Body of pancreas (tissue), 4 donors: ENCODE measurements at regions not wholly inside any gene's neighbourhood (a gene's known extent, or its start where the extent isn't known, plus 50 kb on each side); places are given as distances from the start of the nearest gene placed in this dataset.

Experiments used
- ATAC-seq: fragments of 150-250 bp; one replicate; pipeline ENCODE4 v1.9.1; 2016
- DNase-seq, 4 donors: peaks; one replicate each; pipeline ENCODE4 v3.0.0-alpha.2; 2019
- H3K27ac ChIP-seq, 4 donors: fragments of 200-600 bp; sonication (generic); 1 replicate in 3 of 4; 2 replicates in 1 of 4; pipeline versions ENCODE4 v1.5.1 to v1.6.1; 2016 to 2019; ENCODE audit warnings: mild to moderate bottlenecking in 1 of 4, mixed read lengths in 1 of 4, moderate library complexity in 1 of 4
- H3K27me3 ChIP-seq, 2 donors: fragments of 200-600 bp; sonication (generic); one replicate each; pipeline ENCODE4 v1.6.0; 2016; ENCODE audit warnings: mild to moderate bottlenecking in 1 of 2
- H3K36me3 ChIP-seq, 2 donors: fragments of 200-600 bp; sonication (generic); replicated peaks in 1 of 2; 2 replicates each; pipeline ENCODE4 v1.5.1; 2016; ENCODE audit warnings: low read depth in 2 of 2; ENCODE audit not compliant: insufficient read depth in 1 of 2
- H3K4me1 ChIP-seq: fragments of 200-600 bp; sonication (generic); one replicate; pipeline ENCODE4 v1.6.0; 2016
- H3K4me3 ChIP-seq, 2 donors: fragments of 200-600 bp; sonication (generic); 1 replicate in 1 of 2; 2 replicates in 1 of 2; pipeline ENCODE4 v1.5.1; 2016 to 2019
- H3K9me3 ChIP-seq, 3 donors: fragments of 200-600 bp; sonication (generic); 1 replicate in 2 of 3; 2 replicates in 1 of 3; pipeline ENCODE4 v1.5.1; 2016
- CTCF ChIP-seq, 7 experiments: fragments of 450-650 bp in 4 of 7; fragments of 200-600 bp in 3 of 7; sonication (generic) in 3 of 7; IDR thresholded peaks; one replicate each; pipeline ENCODE4 v1.5.1; 2016 to 2019; ENCODE audit warnings: antibody characterized with exemption in 7 of 7
- POLR2A ChIP-seq, 3 donors: fragments of 450-650 bp; IDR thresholded peaks; one replicate each; pipeline ENCODE4 v1.6.1; 2016; ENCODE audit warnings: antibody characterized with exemption in 3 of 3, mild to moderate bottlenecking in 2 of 3
- WGBS, 2 donors: methylation state at CpG; one replicate each; pipeline ENCODE4 v1.1.5; 2017; 5-methylcytosine and 5-hydroxymethylcytosine counted together
- intact Hi-C: fragments of 100-400 bp; cut with DNase I; formaldehyde crosslinking; loops from one replicate; pipeline ENCODE4 v1.15.1; 2023

- WGBS, 2 donors: 79 to 86% methylated on average over 1 of the region's 1 CpG
- Histone ChIP-seq H3K9me3 (no peaks in the 10 kb centered on the region), H3K27ac (no peak overlapping the region), H3K4me3 (no peak overlapping the region), H3K4me1 (no peaks in the 10 kb centered on the region), H3K27me3 (no peaks in the 10 kb centered on the region), H3K36me3 (no peaks in the 10 kb centered on the region)
- intact Hi-C loops: no loop called here
- TF ChIP-seq CTCF (IDR thresholded peaks at IDR 0.05) (no peak), POLR2A (IDR thresholded peaks at IDR 0.05) (no peak)
- DNase-seq (no peak), ATAC-seq (no peak)
These were observed 171.4 kb downstream of the NFKBIZ start for GRCh38 chr3:102020735-102021134.

GRCh38 chr3:102024270-102024904, 175.1 kb downstream of the NFKBIZ start:
- no peak for TF ChIP-seq POLR2A (IDR thresholded peaks at IDR 0.05)
- TF ChIP-seq CTCF (IDR thresholded peaks at IDR 0.05): no peak
- H3K27me3 ChIP-seq: no peaks in the 10 kb centered on the region
- no peaks in the 10 kb centered on the region for H3K9me3 ChIP-seq
- intact Hi-C loops: no loop called here
- no peak overlapping the region for H3K4me3 ChIP-seq
- H3K27ac ChIP-seq: no peak overlapping the region
- ATAC-seq (no peak), DNase-seq (no peak)
- H3K4me1 ChIP-seq: no peaks in the 10 kb centered on the region
- no peaks in the 10 kb centered on the region for H3K36me3 ChIP-seq

- no peaks in the 10 kb centered on the region for H3K36me3 ChIP-seq
- ATAC-seq (no peak), DNase-seq (no peak)
- H3K27me3 ChIP-seq: no peaks in the 10 kb centered on the region
- intact Hi-C loops: no loop called here
- H3K27ac ChIP-seq: no peak overlapping the region
- no peaks in the 10 kb centered on the region for H3K4me1 ChIP-seq
- no peaks in the 10 kb centered on the region for H3K9me3 ChIP-seq
- no peak for TF ChIP-seq CTCF (IDR thresholded peaks at IDR 0.05)
- no peak for TF ChIP-seq POLR2A (IDR thresholded peaks at IDR 0.05)
- WGBS, 2 donors: 64 to 84% methylated on average over 2 of the region's 2 CpGs
- no peak overlapping the region for H3K4me3 ChIP-seq
These were observed 176.4 kb downstream of the NFKBIZ start for GRCh38 chr3:102025606-102026270.

GRCh38 chr3:102026656-102027055, 177.3 kb downstream of the NFKBIZ start:
- TF ChIP-seq CTCF (IDR thresholded peaks at IDR 0.05) (no peak), POLR2A (IDR thresholded peaks at IDR 0.05) (no peak)
- WGBS, 2 donors: 67 to 71% methylated on average over 4 of the region's 4 CpGs
- ATAC-seq: no peak

GRCh38 chr3:102030661-102031060, 181.3 kb downstream of the NFKBIZ start:
- intact Hi-C loops: no loop called here
- no peaks in the 10 kb centered on the region for H3K36me3 ChIP-seq

More at GRCh38 chr3:102026656-102027055, 177.3 kb downstream of the NFKBIZ start:
- intact Hi-C loops: no loop called here
- Histone ChIP-seq H3K4me1 (no peaks in the 10 kb centered on the region), H3K27ac (no peak overlapping the region), H3K36me3 (no peaks in the 10 kb centered on the region), H3K27me3 (no peaks in the 10 kb centered on the region), H3K4me3 (no peak overlapping the region), H3K9me3 (no peaks in the 10 kb centered on the region)
- DNase-seq: no peak

More at GRCh38 chr3:102030661-102031060, 181.3 kb downstream of the NFKBIZ start:
- WGBS, 2 donors: 57 to 62% methylated on average over 2 of the region's 2 CpGs
- H3K27ac ChIP-seq: no peak overlapping the region
- ATAC-seq: no peak
- no peaks in the 10 kb centered on the region for H3K9me3 ChIP-seq
- H3K4me1 ChIP-seq: no peaks in the 10 kb centered on the region
- H3K4me3 ChIP-seq: no peak overlapping the region
- H3K27me3 ChIP-seq: no peaks in the 10 kb centered on the region
- TF ChIP-seq POLR2A (IDR thresholded peaks at IDR 0.05) (no peak), CTCF (IDR thresholded peaks at IDR 0.05) (no peak)
- DNase-seq: no peak
